ENCODE measurements at regions not wholly inside any gene's neighbourhood (a gene's known extent, or its start where the extent isn't known, plus 50 kb on each side); places are given as distances from the start of the nearest gene placed in this dataset.

- no peak for TF ChIP-seq POLR2A (IDR thresholded peaks at IDR 0.05)
- no peak for TF ChIP-seq EP300 (IDR thresholded peaks at IDR 0.05)
- no peak for TF ChIP-seq CTCF (IDR thresholded peaks at IDR 0.05)
- TF ChIP-seq POLR2AphosphoS5 (IDR thresholded peaks at IDR 0.05) = no peak
- ATAC-seq = no peak
- Histone ChIP-seq H3K4me3 (no peak overlapping the region), H3K36me3 (no peaks in the 10 kb centered on the region), H3K9me3 (no peaks in the 10 kb centered on the region), H3K4me1 (no peaks in the 10 kb centered on the region), H3K27ac (no peak overlapping the region), H3K27me3 (no peaks in the 10 kb centered on the region)
- WGBS, 2 donors (ENCODE audit: low coverage in 1 of 2) = 90 to 94% methylated on average over 2 to 3 of the region's 3 CpGs
Observed at GRCh38 chr4:155434904-155435303, 58.1 kb upstream of the MAP9 start.

- no peak overlapping the region for H3K27ac ChIP-seq
- ATAC-seq = no peak
- H3K36me3 ChIP-seq = no peaks in the 10 kb centered on the region
- no peak for TF ChIP-seq POLR2AphosphoS5 (IDR thresholded peaks at IDR 0.05)
- TF ChIP-seq POLR2A (IDR thresholded peaks at IDR 0.05) = no peak
- no peak for TF ChIP-seq CTCF (IDR thresholded peaks at IDR 0.05)
- TF ChIP-seq EP300 (IDR thresholded peaks at IDR 0.05) = no peak
- H3K4me3 ChIP-seq = no peak overlapping the region
- no peaks in the 10 kb centered on the region for H3K9me3 ChIP-seq
- WGBS, 2 donors (ENCODE audit: low coverage in 1 of 2) = 77 to 84% methylated on average over 1 of the region's 1 CpG
- H3K4me1 ChIP-seq = no peaks in the 10 kb centered on the region
- H3K27me3 ChIP-seq = no peaks in the 10 kb centered on the region
Observed at GRCh38 chr4:155434366-155434765, 57.6 kb upstream of the MAP9 start.

GRCh38 chr4:155433636-155434360 is 57.0 kb upstream of the MAP9 start:
- ATAC-seq = no peak
- no peaks in the 10 kb centered on the region for H3K27me3 ChIP-seq
- no peak overlapping the region for H3K27ac ChIP-seq
- no peaks in the 10 kb centered on the region for H3K9me3 ChIP-seq
- no peaks in the 10 kb centered on the region for H3K36me3 ChIP-seq
- TF ChIP-seq POLR2A (IDR thresholded peaks at IDR 0.05) (no peak), POLR2AphosphoS5 (IDR thresholded peaks at IDR 0.05) (no peak), CTCF (IDR thresholded peaks at IDR 0.05) (no peak), EP300 (IDR thresholded peaks at IDR 0.05) (no peak)
- no peaks in the 10 kb centered on the region for H3K4me1 ChIP-seq
- H3K4me3 ChIP-seq = no peak overlapping the region
- WGBS, 2 donors (ENCODE audit: low coverage in 1 of 2) = 78 to 82% methylated on average over 2 of the region's 2 CpGs

- H3K9me3 ChIP-seq = no peaks in the 10 kb centered on the region
- ATAC-seq = no peak
- H3K27me3 ChIP-seq = no peaks in the 10 kb centered on the region
- 44 to 54% methylated on average over 2 of the region's 2 CpGs for WGBS, 2 donors (ENCODE audit: low coverage in 1 of 2)
- no peak overlapping the region for H3K27ac ChIP-seq
- TF ChIP-seq POLR2A (IDR thresholded peaks at IDR 0.05) = no peak
- no peak for TF ChIP-seq POLR2AphosphoS5 (IDR thresholded peaks at IDR 0.05)
- TF ChIP-seq CTCF (IDR thresholded peaks at IDR 0.05) = no peak
- no peak for TF ChIP-seq EP300 (IDR thresholded peaks at IDR 0.05)
- no peak overlapping the region for H3K4me3 ChIP-seq
- H3K36me3 ChIP-seq = no peaks in the 10 kb centered on the region
- H3K4me1 ChIP-seq = peaks cover 0 to 10% (median 0%) of the 10 kb centered on the region in 3 donors
Observed at GRCh38 chr4:155430895-155431795, 54.4 kb upstream of the MAP9 start.

All from gastroesophageal sphincter (tissue), 4 donors.